Stimulated activated CD8-positive, alpha-beta memory T cell treated with anti-CD3 and anti-CD28 coated beads, Interleukin-12 subunit alpha, Interleukin-12 subunit beta, amount 100 ng/mL, for 4 hours (primary cell): ENCODE measurements at regions not wholly inside any gene's neighbourhood (a gene's known extent, or its start where the extent isn't known, plus 50 kb on each side); places are given as distances from the start of the nearest gene placed in this dataset.
"Not testable (repeated sequence)": the region's sequence is repeated elsewhere in the genome, so short reads cannot be mapped to it uniquely, and the experiment has no call there.

Source experiments
- DNase-seq: peaks from one replicate; pipeline ENCODE4 v3.0.0-alpha.2; 2020; ENCODE audit warnings: low read depth

GRCh38 chr13:44125943-44126469 lies 246.3 kb downstream of the LACC1 start:
- DNase-seq = no peak

- no peak for DNase-seq
Measured at GRCh38 chr13:44128552-44129001, 245.0 kb upstream of the SERP2 start.

- DNase-seq = no peak
Measured at GRCh38 chr13:44129418-44129817, 244.2 kb upstream of the SERP2 start.

GRCh38 chr13:44131069-44131614 lies 242.5 kb upstream of the SERP2 start:
- no peak for DNase-seq

- DNase-seq = no peak
Measured at GRCh38 chr13:44132710-44133109, 240.9 kb upstream of the SERP2 start.

GRCh38 chr13:44133626-44134025 lies 240.0 kb upstream of the SERP2 start:
- no peak for DNase-seq

- DNase-seq = no peak
Measured at GRCh38 chr13:44135566-44135965, 238.1 kb upstream of the SERP2 start.

GRCh38 chr13:44136696-44137268 lies 236.8 kb upstream of the SERP2 start:
- DNase-seq = no peak

- DNase-seq = no peak
Measured at GRCh38 chr13:44137466-44137865, 236.2 kb upstream of the SERP2 start.

- no peak for DNase-seq
Measured at GRCh38 chr13:44140146-44140545, 233.5 kb upstream of the SERP2 start.

GRCh38 chr13:44140888-44141724 lies 232.5 kb upstream of the SERP2 start:
- DNase-seq = no peak

GRCh38 chr13:44141725-44142539 lies 231.7 kb upstream of the SERP2 start:
- peak; percentile 86 for DNase-seq

GRCh38 chr13:44142540-44142867 lies 231.1 kb upstream of the SERP2 start:
- DNase-seq = no peak

GRCh38 chr13:44142941-44143665 lies 230.5 kb upstream of the SERP2 start:
- no peak for DNase-seq

GRCh38 chr13:44146138-44146537 lies 227.5 kb upstream of the SERP2 start:
- DNase-seq = no peak

- DNase-seq = no peak
Measured at GRCh38 chr13:44147233-44147632, 226.4 kb upstream of the SERP2 start.

GRCh38 chr13:44147648-44148047 lies 226.0 kb upstream of the SERP2 start:
- DNase-seq = no peak

- DNase-seq = no peak
Measured at GRCh38 chr13:44148159-44148914, 225.3 kb upstream of the SERP2 start.

GRCh38 chr13:44149231-44149630 lies 224.4 kb upstream of the SERP2 start:
- not testable (repeated sequence) for DNase-seq

- no peak for DNase-seq
Measured at GRCh38 chr13:44149821-44150220, 223.8 kb upstream of the SERP2 start.

- DNase-seq = no peak
Measured at GRCh38 chr13:44151474-44151873, 222.2 kb upstream of the SERP2 start.
